ENCODE measurements at regions not wholly inside any gene's neighbourhood (a gene's known extent, or its start where the extent isn't known, plus 50 kb on each side); places are given as distances from the start of the nearest gene placed in this dataset.

- Mint-ChIP-seq H3K4me1 (peaks cover 28% of the 10 kb centered on the region), H3K36me3 (ENCODE audit: low read depth) (peaks cover 3% of the 10 kb centered on the region), H3K27me3 (no peaks in the 10 kb centered on the region), H3K27ac (no peak overlapping the region), H3K4me3 (peak overlapping the region; percentile 22)
- no peaks in the 10 kb centered on the region for H3K9me3 ChIP-seq (ENCODE audit: control insufficient read depth, low read length, poor library complexity, severe bottlenecking)
- no peak for ATAC-seq
- no peak for DNase-seq
Measured at GRCh38 chr3:59540241-59540640, 490.4 kb upstream of the CFAP20DC start.

GRCh38 chr3:59538753-59539432 lies 489.1 kb upstream of the CFAP20DC start:
- Mint-ChIP-seq H3K27me3 (no peaks in the 10 kb centered on the region), H3K4me1 (peaks cover 30% of the 10 kb centered on the region), H3K27ac (no peak overlapping the region), H3K36me3 (ENCODE audit: low read depth) (peaks cover under 1% of the 10 kb centered on the region), H3K4me3 (no peak overlapping the region)
- ATAC-seq (no peak), DNase-seq (no peak)
- H3K9me3 ChIP-seq (ENCODE audit: control insufficient read depth, low read length, poor library complexity, severe bottlenecking), result no peaks in the 10 kb centered on the region

- Mint-ChIP-seq H3K27ac (no peak overlapping the region), H3K4me3 (no peak overlapping the region), H3K4me1 (peaks cover 15% of the 10 kb centered on the region), H3K36me3 (ENCODE audit: low read depth) (no peaks in the 10 kb centered on the region), H3K27me3 (no peaks in the 10 kb centered on the region)
- no peak for ATAC-seq
- no peaks in the 10 kb centered on the region for H3K9me3 ChIP-seq (ENCODE audit: control insufficient read depth, low read length, poor library complexity, severe bottlenecking)
- DNase-seq, result no peak
Measured at GRCh38 chr3:59535791-59536221, 486.0 kb upstream of the CFAP20DC start.

- no peaks in the 10 kb centered on the region for H3K9me3 ChIP-seq (ENCODE audit: control insufficient read depth, low read length, poor library complexity, severe bottlenecking)
- ATAC-seq, result no peak
- Mint-ChIP-seq H3K4me3 (no peak overlapping the region), H3K4me1 (peaks cover 5% of the 10 kb centered on the region), H3K27ac (no peak overlapping the region), H3K36me3 (ENCODE audit: low read depth) (no peaks in the 10 kb centered on the region), H3K27me3 (no peaks in the 10 kb centered on the region)
- no peak for DNase-seq
Measured at GRCh38 chr3:59531994-59532393, 482.2 kb upstream of the CFAP20DC start.

GRCh38 chr3:59531066-59531745 lies 481.4 kb upstream of the CFAP20DC start:
- DNase-seq (no peak), ATAC-seq (no peak)
- Mint-ChIP-seq H3K4me1 (peaks cover 5% of the 10 kb centered on the region), H3K27ac (no peak overlapping the region), H3K27me3 (no peaks in the 10 kb centered on the region), H3K36me3 (ENCODE audit: low read depth) (no peaks in the 10 kb centered on the region), H3K4me3 (no peak overlapping the region)
- H3K9me3 ChIP-seq (ENCODE audit: control insufficient read depth, low read length, poor library complexity, severe bottlenecking), result no peaks in the 10 kb centered on the region

- no peak overlapping the region for H3K4me3 Mint-ChIP-seq
- H3K27me3 Mint-ChIP-seq, result no peaks in the 10 kb centered on the region
- no peaks in the 10 kb centered on the region for H3K9me3 ChIP-seq (ENCODE audit: control insufficient read depth, low read length, poor library complexity, severe bottlenecking)
- no peak for ATAC-seq
- H3K27ac Mint-ChIP-seq, result no peak overlapping the region
- DNase-seq, result no peak
- H3K4me1 Mint-ChIP-seq, result peaks cover 2% of the 10 kb centered on the region
- no peaks in the 10 kb centered on the region for H3K36me3 Mint-ChIP-seq (ENCODE audit: low read depth)
Measured at GRCh38 chr3:59528251-59528650, 478.4 kb upstream of the CFAP20DC start.

- Mint-ChIP-seq H3K27me3 (no peaks in the 10 kb centered on the region), H3K4me3 (no peak overlapping the region), H3K4me1 (peaks cover 2% of the 10 kb centered on the region), H3K27ac (no peak overlapping the region), H3K36me3 (ENCODE audit: low read depth) (no peaks in the 10 kb centered on the region)
- DNase-seq (no peak), ATAC-seq (no peak)
- H3K9me3 ChIP-seq (ENCODE audit: control insufficient read depth, low read length, poor library complexity, severe bottlenecking), result no peaks in the 10 kb centered on the region
Measured at GRCh38 chr3:59527493-59527892, 477.7 kb upstream of the CFAP20DC start.

- no peak for ATAC-seq
- no peak overlapping the region for H3K4me3 Mint-ChIP-seq
- H3K9me3 ChIP-seq (ENCODE audit: control insufficient read depth, low read length, poor library complexity, severe bottlenecking), result no peaks in the 10 kb centered on the region
- H3K4me1 Mint-ChIP-seq, result peaks cover 2% of the 10 kb centered on the region
- H3K36me3 Mint-ChIP-seq (ENCODE audit: low read depth), result no peaks in the 10 kb centered on the region
- no peak overlapping the region for H3K27ac Mint-ChIP-seq
- DNase-seq, result no peak
- H3K27me3 Mint-ChIP-seq, result no peaks in the 10 kb centered on the region
Measured at GRCh38 chr3:59526999-59527398, 477.2 kb upstream of the CFAP20DC start.

GRCh38 chr3:59522550-59522949 lies 472.7 kb upstream of the CFAP20DC start:
- no peaks in the 10 kb centered on the region for H3K9me3 ChIP-seq (ENCODE audit: control insufficient read depth, low read length, poor library complexity, severe bottlenecking)
- H3K36me3 Mint-ChIP-seq (ENCODE audit: low read depth), result no peaks in the 10 kb centered on the region
- DNase-seq (no peak), ATAC-seq (no peak)
- H3K27ac Mint-ChIP-seq, result no peak overlapping the region
- no peaks in the 10 kb centered on the region for H3K27me3 Mint-ChIP-seq
- peaks cover 2% of the 10 kb centered on the region for H3K4me1 Mint-ChIP-seq
- H3K4me3 Mint-ChIP-seq, result no peak overlapping the region

- H3K27me3 Mint-ChIP-seq, result no peaks in the 10 kb centered on the region
- H3K36me3 Mint-ChIP-seq (ENCODE audit: low read depth), result no peaks in the 10 kb centered on the region
- no peaks in the 10 kb centered on the region for H3K9me3 ChIP-seq (ENCODE audit: control insufficient read depth, low read length, poor library complexity, severe bottlenecking)
- no peak overlapping the region for H3K4me3 Mint-ChIP-seq
- H3K27ac Mint-ChIP-seq, result no peak overlapping the region
- no peaks in the 10 kb centered on the region for H3K4me1 Mint-ChIP-seq
- ATAC-seq (no peak), DNase-seq (no peak)
Measured at GRCh38 chr3:59519094-59519493, 469.3 kb upstream of the CFAP20DC start.

- Mint-ChIP-seq H3K36me3 (ENCODE audit: low read depth) (no peaks in the 10 kb centered on the region), H3K4me1 (no peaks in the 10 kb centered on the region), H3K27ac (no peak overlapping the region), H3K27me3 (no peaks in the 10 kb centered on the region), H3K4me3 (no peak overlapping the region)
- no peak for DNase-seq
- no peaks in the 10 kb centered on the region for H3K9me3 ChIP-seq (ENCODE audit: control insufficient read depth, low read length, poor library complexity, severe bottlenecking)
- no peak for ATAC-seq
Measured at GRCh38 chr3:59518283-59519055, 468.6 kb upstream of the CFAP20DC start.

GRCh38 chr3:59517388-59517787 lies 467.6 kb upstream of the CFAP20DC start:
- H3K36me3 Mint-ChIP-seq (ENCODE audit: low read depth), result no peaks in the 10 kb centered on the region
- no peaks in the 10 kb centered on the region for H3K4me1 Mint-ChIP-seq
- peaks cover under 1% of the 10 kb centered on the region for H3K27me3 Mint-ChIP-seq
- H3K27ac Mint-ChIP-seq, result no peak overlapping the region
- H3K4me3 Mint-ChIP-seq, result no peak overlapping the region
- no peak for ATAC-seq
- H3K9me3 ChIP-seq (ENCODE audit: control insufficient read depth, low read length, poor library complexity, severe bottlenecking), result no peaks in the 10 kb centered on the region
- no peak for DNase-seq

- Mint-ChIP-seq H3K27ac (no peak overlapping the region), H3K36me3 (ENCODE audit: low read depth) (no peaks in the 10 kb centered on the region), H3K4me3 (no peak overlapping the region), H3K4me1 (no peaks in the 10 kb centered on the region), H3K27me3 (peaks cover 9% of the 10 kb centered on the region)
- ATAC-seq (no peak), DNase-seq (no peak)
- H3K9me3 ChIP-seq (ENCODE audit: control insufficient read depth, low read length, poor library complexity, severe bottlenecking), result no peaks in the 10 kb centered on the region
Measured at GRCh38 chr3:59515966-59516365, 466.1 kb upstream of the CFAP20DC start.

Data from T-helper 17 cell (primary cell).